Neutrophil (primary cell): ENCODE measurements at regions not wholly inside any gene's neighbourhood (a gene's known extent, or its start where the extent isn't known, plus 50 kb on each side); places are given as distances from the start of the nearest gene placed in this dataset.

ENCODE experiments used
- H3K27ac ChIP-seq: fragments of 200-600 bp; sonication (generic); 2 replicates; pipeline ENCODE4 v1.5.1; 2016; ENCODE audit warnings: mild to moderate bottlenecking, moderate library complexity
- H3K27me3 ChIP-seq: fragments of 200-600 bp; sonication (generic); 2 replicates; pipeline ENCODE4 v1.6.0; 2016; ENCODE audit warnings: mild to moderate bottlenecking
- H3K36me3 ChIP-seq: fragments of 200-600 bp; sonication (generic); 2 replicates; pipeline ENCODE4 v1.5.1; 2017
- H3K4me1 ChIP-seq, 2 experiments: fragments of 200-600 bp in 1 of 2; sonication (generic) in 1 of 2; 1 replicate in 1 of 2; 2 replicates in 1 of 2; pipeline versions ENCODE4 v1.5.1 to v1.6.1; 2013 to 2016; ENCODE audit warnings: low read depth in 1 of 2, low read length in 1 of 2, mild to moderate bottlenecking in 1 of 2, moderate library complexity in 1 of 2; ENCODE audit not compliant: control insufficient read depth in 1 of 2, insufficient read depth in 1 of 2
- H3K4me3 ChIP-seq, 2 experiments: fragments of 200-600 bp in 1 of 2; sonication (generic) in 1 of 2; 1 replicate in 1 of 2; 2 replicates in 1 of 2; pipeline ENCODE4 v1.5.1; 2013 to 2016; ENCODE audit warnings: low read depth in 1 of 2, low read length in 1 of 2, mild to moderate bottlenecking in 1 of 2, moderate library complexity in 1 of 2
- H3K9me3 ChIP-seq: fragments of 200-600 bp; sonication (generic); 2 replicates; pipeline ENCODE4 v1.5.1; 2016
- TF ChIP-seq, protein P1 (sequence below): fragments of 200-600 bp; sonication (generic); IDR thresholded peaks from 2 replicates; pipeline ENCODE4 v1.5.1; 2016; ENCODE audit warnings: antibody characterized with exemption

DNA sequence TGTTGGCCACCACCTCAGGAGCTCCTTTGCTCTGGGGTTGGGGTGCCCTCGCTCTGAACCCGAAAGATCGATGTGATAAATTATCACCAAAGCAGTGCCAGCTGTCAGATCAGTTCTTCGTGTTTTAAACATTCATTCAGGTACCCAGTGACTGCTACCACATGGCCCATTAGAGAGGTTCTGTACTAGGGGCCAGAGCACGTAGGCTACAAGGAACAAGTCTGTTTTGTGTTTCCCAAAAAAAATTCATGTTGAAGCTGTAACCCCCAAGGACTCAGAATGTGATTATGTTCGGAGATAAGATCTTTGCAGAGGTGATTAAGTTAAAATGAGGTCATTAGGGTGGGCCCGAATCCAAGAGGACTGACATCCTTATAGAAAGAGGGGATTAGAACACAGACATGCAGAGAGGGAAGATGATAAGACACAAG, 526.9 kb downstream of the NPHP4 start:
- Histone ChIP-seq H3K27me3 (no peaks in the 10 kb centered on the region), H3K4me3 (no peak overlapping the region), H3K9me3 (no peaks in the 10 kb centered on the region), H3K4me1 (no peaks in the 10 kb centered on the region), H3K36me3 (no peaks in the 10 kb centered on the region), H3K27ac (no peak overlapping the region)
- TF ChIP-seq, protein P1, sequence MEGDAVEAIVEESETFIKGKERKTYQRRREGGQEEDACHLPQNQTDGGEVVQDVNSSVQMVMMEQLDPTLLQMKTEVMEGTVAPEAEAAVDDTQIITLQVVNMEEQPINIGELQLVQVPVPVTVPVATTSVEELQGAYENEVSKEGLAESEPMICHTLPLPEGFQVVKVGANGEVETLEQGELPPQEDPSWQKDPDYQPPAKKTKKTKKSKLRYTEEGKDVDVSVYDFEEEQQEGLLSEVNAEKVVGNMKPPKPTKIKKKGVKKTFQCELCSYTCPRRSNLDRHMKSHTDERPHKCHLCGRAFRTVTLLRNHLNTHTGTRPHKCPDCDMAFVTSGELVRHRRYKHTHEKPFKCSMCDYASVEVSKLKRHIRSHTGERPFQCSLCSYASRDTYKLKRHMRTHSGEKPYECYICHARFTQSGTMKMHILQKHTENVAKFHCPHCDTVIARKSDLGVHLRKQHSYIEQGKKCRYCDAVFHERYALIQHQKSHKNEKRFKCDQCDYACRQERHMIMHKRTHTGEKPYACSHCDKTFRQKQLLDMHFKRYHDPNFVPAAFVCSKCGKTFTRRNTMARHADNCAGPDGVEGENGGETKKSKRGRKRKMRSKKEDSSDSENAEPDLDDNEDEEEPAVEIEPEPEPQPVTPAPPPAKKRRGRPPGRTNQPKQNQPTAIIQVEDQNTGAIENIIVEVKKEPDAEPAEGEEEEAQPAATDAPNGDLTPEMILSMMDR = no peak

DNA sequence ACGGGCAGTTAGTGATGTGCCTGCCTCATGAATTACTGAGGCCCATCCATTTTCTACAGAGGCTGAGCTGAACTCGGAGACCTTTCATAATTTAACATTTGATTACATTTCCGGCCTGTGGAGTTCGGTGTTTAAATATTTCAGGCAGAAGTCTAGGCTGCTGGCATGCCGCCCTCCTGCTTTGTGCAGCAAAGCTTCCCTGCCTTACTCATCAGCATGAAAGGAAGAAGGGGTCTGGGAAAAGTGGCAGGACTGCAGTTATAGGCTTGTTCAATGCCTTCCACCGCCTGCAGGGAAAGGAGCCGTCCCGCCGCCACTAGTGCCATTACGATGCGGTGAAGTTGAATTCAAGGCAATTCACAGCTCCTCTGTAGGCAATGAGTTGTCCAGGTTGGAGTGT, 527.9 kb downstream of the NPHP4 start:
- TF ChIP-seq, protein P1 = no peak
- H3K27me3 ChIP-seq = no peaks in the 10 kb centered on the region

DNA sequence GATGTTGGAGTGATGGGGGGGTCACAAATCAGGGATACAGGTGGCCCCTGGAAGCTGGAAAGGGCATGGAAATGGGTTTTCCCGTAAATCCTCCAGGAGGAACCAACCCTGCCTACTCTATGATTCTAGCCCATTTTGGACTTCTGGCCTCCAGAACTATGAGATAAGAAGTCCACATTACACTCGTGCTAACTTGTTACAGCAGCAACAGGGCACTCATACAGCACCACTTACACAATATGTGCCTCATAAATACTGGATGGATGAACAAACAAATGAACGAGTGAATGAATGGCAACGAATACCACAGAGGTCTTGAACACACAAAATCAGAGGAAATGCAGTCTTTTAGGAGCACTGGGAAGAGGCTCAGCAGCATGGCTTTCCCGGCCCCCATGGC, 531.3 kb downstream of the NPHP4 start:
- Histone ChIP-seq H3K36me3 (no peaks in the 10 kb centered on the region), H3K4me1 (no peaks in the 10 kb centered on the region), H3K4me3 (no peak overlapping the region), H3K27ac (no peak overlapping the region), H3K27me3 (peaks cover 6% of the 10 kb centered on the region), H3K9me3 (no peaks in the 10 kb centered on the region)
- TF ChIP-seq, protein P1 = no peak

More for the DNA sequence above, 527.9 kb downstream of the NPHP4 start:
- Histone ChIP-seq H3K9me3 (no peaks in the 10 kb centered on the region), H3K4me1 (no peaks in the 10 kb centered on the region), H3K36me3 (no peaks in the 10 kb centered on the region), H3K4me3 (no peak overlapping the region), H3K27ac (no peak overlapping the region)

DNA sequence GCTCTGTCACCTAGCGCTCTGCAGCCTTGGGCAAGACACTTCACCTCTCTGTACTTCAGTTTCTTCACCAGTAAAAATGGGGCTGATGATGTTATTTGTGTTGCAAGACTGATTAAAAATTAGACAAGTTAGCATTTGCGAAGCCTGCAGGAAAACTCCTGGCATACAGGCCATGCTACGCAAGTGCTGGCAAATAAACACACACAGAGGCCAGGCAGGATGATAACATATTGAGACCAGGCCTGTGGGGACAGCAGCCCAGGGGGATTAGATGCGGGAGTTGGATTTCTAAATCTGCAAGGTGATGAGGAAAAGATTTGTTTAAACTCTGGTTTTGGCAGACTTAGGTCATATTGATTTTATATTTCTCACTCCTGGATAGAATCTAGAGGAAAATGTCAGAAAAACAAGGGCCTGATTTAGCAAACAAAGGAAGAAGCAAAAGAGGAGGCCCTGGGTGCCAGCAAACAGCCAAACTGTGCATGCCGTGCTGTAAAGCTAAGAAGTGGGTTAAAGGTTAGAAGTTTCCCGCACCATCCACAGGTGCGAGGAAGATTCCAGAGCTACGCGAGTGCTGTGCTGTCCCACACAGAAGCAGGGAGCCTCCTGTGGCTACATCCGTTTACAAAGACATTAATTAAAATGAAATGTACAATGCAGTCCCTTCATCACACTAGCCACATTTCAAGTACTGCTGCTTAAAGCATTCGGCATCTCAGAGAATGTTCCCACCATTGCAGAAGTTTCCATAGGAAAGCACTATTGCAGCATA, 532.2 kb downstream of the NPHP4 start:
- H3K36me3 ChIP-seq = no peaks in the 10 kb centered on the region
- no peaks in the 10 kb centered on the region for H3K4me1 ChIP-seq
- H3K27me3 ChIP-seq = peaks cover 12% of the 10 kb centered on the region
- H3K27ac ChIP-seq = no peak overlapping the region
- TF ChIP-seq, protein P1 = no peak
- H3K4me3 ChIP-seq = no peak overlapping the region
- H3K9me3 ChIP-seq = no peaks in the 10 kb centered on the region

DNA sequence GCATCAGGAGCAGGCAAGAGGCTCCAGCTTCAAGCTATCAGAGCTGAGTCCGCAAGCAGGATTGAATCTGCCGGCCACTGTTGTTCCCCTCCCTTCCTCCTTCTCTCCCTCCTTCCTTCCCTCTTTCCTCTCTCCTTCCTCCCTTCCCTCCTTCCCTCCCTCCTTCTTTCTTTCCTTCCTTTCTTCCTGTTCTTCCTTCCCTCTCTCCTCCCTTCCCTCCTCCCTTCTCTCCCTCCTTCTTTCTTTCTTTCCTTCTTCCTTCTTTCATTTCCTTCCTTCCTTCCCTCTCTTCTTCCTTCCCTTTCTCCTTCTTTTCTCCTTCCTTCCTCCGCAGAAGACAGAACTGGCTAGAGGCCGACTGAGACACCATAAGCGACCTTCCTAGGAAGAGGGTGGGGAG, 534.0 kb downstream of the NPHP4 start:
- Histone ChIP-seq H3K4me3 (no peak overlapping the region), H3K4me1 (no peaks in the 10 kb centered on the region), H3K27me3 (peaks cover 12% of the 10 kb centered on the region), H3K27ac (no peak overlapping the region), H3K9me3 (no peaks in the 10 kb centered on the region), H3K36me3 (no peaks in the 10 kb centered on the region)
- TF ChIP-seq, protein P1 = no peak
